Adrenal gland (tissue), 9 donors: ENCODE measurements at regions not wholly inside any gene's neighbourhood (a gene's known extent, or its start where the extent isn't known, plus 50 kb on each side); places are given as distances from the start of the nearest gene placed in this dataset.

Source experiments
- DNase-seq, 7 donors: peaks; one replicate each; pipeline ENCODE4 v3.0.0-alpha.2; 2019 to 2020
- H3K27ac ChIP-seq, 5 donors: fragments of 200-600 bp; sonication (generic) in 4 of 5; 1 replicate in 3 of 5; 2 replicates in 2 of 5; pipeline versions ENCODE4 v1.5.1 to v1.8.0; 2016 to 2020; ENCODE audit warnings: mild to moderate bottlenecking in 1 of 5
- H3K27me3 ChIP-seq: fragments of 200-600 bp; 2 replicates; pipeline ENCODE4 v1.8.0; 2021
- H3K36me3 ChIP-seq, 2 donors: fragments of 200-600 bp; replicated peaks in 1 of 2; 1 replicate in 1 of 2; 2 replicates in 1 of 2; pipeline versions ENCODE4 v1.5.1 to v1.8.0; 2018 to 2022
- H3K4me1 ChIP-seq, 2 donors: fragments of 200-600 bp; replicated peaks in 1 of 2; 1 replicate in 1 of 2; 2 replicates in 1 of 2; pipeline versions ENCODE4 v1.5.1 to v1.8.0; 2018 to 2021
- H3K4me3 ChIP-seq, 4 donors: fragments of 200-600 bp; sonication (generic) in 3 of 4; one replicate each; pipeline ENCODE4 v1.5.1; 2016 to 2018
- H3K9me3 ChIP-seq, 3 donors: fragments of 200-600 bp; sonication (generic) in 1 of 3; replicated peaks in 1 of 3; 1 replicate in 2 of 3; 2 replicates in 1 of 3; pipeline versions ENCODE4 v1.5.1 to v1.8.0; 2016 to 2021
- CTCF ChIP-seq, 6 experiments: fragments of 450-650 bp in 4 of 6; fragments of 200-600 bp in 2 of 6; sonication (generic) in 1 of 6; IDR thresholded peaks; 1 replicate in 5 of 6; 2 replicates in 1 of 6; pipeline versions ENCODE4 v1.5.1 to v1.8.0; 2016 to 2021; ENCODE audit warnings: antibody characterized with exemption in 6 of 6, mild to moderate bottlenecking in 2 of 6, moderate library complexity in 1 of 6
- POLR2A ChIP-seq, 2 donors: fragments of 450-650 bp; IDR thresholded peaks; one replicate each; pipeline ENCODE4 v1.6.1; 2017; ENCODE audit warnings: antibody characterized with exemption in 2 of 2, mild to moderate bottlenecking in 2 of 2, moderate library complexity in 1 of 2
- WGBS, 4 donors: extraction: QIAGEN DNeasy Blood & Tissue Kit in 2 of 4; methylation state at CpG; one replicate each; pipeline versions ENCODE4 v1.1.5 to v1.1.7; 2013 to 2017; 5-methylcytosine and 5-hydroxymethylcytosine counted together
- intact Hi-C, 2 donors: fragments of 100-400 bp; cut with DNase I; formaldehyde crosslinking; loops; one replicate each; pipeline versions ENCODE4 v1.14.1 to v1.15.0; 2022 to 2023
- donor health status: healthy with polysubstance abuse.
- donor health status: Bipolar disorder and iron deficiency.
- donor health status: DM: yes; HTN: yes; CAD: no.
- donor health status: DM: no; HTN: no; CAD: no.
- donor health status: DM: no; HTN: no; CAD: no.

- Histone ChIP-seq H3K27me3 (no peaks in the 10 kb centered on the region), H3K4me3 (no peak overlapping the region), H3K4me1 (no peaks in the 10 kb centered on the region), H3K36me3 (no peaks in the 10 kb centered on the region), H3K9me3 (no peaks in the 10 kb centered on the region), H3K27ac (no peak overlapping the region)
- no peak for TF ChIP-seq CTCF (IDR thresholded peaks at IDR 0.05)
- no peak for TF ChIP-seq POLR2A (IDR thresholded peaks at IDR 0.05)
- intact Hi-C loops: no loop called here
- 60 to 67% (median 66%) methylated on average over 3 of the region's 3 CpGs for WGBS, 4 donors
- DNase-seq: no peak
These were observed 548.8 kb downstream of the EFNA5 start for GRCh38 chr5:107121793-107122519.

GRCh38 chr5:107119656-107120055 lies 551.1 kb downstream of the EFNA5 start:
- H3K27ac ChIP-seq: no peak overlapping the region
- H3K9me3 ChIP-seq: no peaks in the 10 kb centered on the region
- TF ChIP-seq CTCF (IDR thresholded peaks at IDR 0.05): no peak
- no peak for TF ChIP-seq POLR2A (IDR thresholded peaks at IDR 0.05)
- no peaks in the 10 kb centered on the region for H3K36me3 ChIP-seq
- H3K4me3 ChIP-seq: no peak overlapping the region
- H3K4me1 ChIP-seq: no peaks in the 10 kb centered on the region
- intact Hi-C loops: no loop called here
- no peak for DNase-seq
- WGBS, 4 donors: 85 to 96% (median 90%) methylated on average over 2 of the region's 2 CpGs
- H3K27me3 ChIP-seq: no peaks in the 10 kb centered on the region

- Histone ChIP-seq H3K4me1 (no peaks in the 10 kb centered on the region), H3K27ac (no peak overlapping the region), H3K36me3 (no peaks in the 10 kb centered on the region), H3K4me3 (no peak overlapping the region), H3K27me3 (no peaks in the 10 kb centered on the region), H3K9me3 (no peaks in the 10 kb centered on the region)
- intact Hi-C loops: no loop called here
- 65 to 75% (median 70%) methylated on average over 6 of the region's 6 CpGs for WGBS, 4 donors
- TF ChIP-seq POLR2A (IDR thresholded peaks at IDR 0.05): no peak
- no peak for TF ChIP-seq CTCF (IDR thresholded peaks at IDR 0.05)
- DNase-seq: no peak
These were observed 552.3 kb downstream of the EFNA5 start for GRCh38 chr5:107118184-107119019.

GRCh38 chr5:107112216-107112615 lies 558.5 kb downstream of the EFNA5 start:
- intact Hi-C loops: no loop called here
- no peak for DNase-seq
- WGBS, 4 donors: 65 to 78% (median 70%) methylated on average over 5 of the region's 5 CpGs
- Histone ChIP-seq H3K36me3 (no peaks in the 10 kb centered on the region), H3K4me3 (no peak overlapping the region), H3K9me3 (no peaks in the 10 kb centered on the region), H3K4me1 (no peaks in the 10 kb centered on the region), H3K27me3 (no peaks in the 10 kb centered on the region), H3K27ac (no peak overlapping the region)
- TF ChIP-seq POLR2A (IDR thresholded peaks at IDR 0.05) (no peak), CTCF (IDR thresholded peaks at IDR 0.05) (no peak)
